ENCODE measurements at regions not wholly inside any gene's neighbourhood (a gene's known extent, or its start where the extent isn't known, plus 50 kb on each side); places are given as distances from the start of the nearest gene placed in this dataset.

GRCh38 chr10:123580426-123580825, 85.7 kb upstream of the GPR26 start:
- DNase-seq: no peak

GRCh38 chr10:123581656-123582055, 84.5 kb upstream of the GPR26 start:
- no peak for DNase-seq

GRCh38 chr10:123582084-123582989, 83.8 kb upstream of the GPR26 start:
- peak; percentile 53 for DNase-seq

- DNase-seq: no peak
Measured at GRCh38 chr10:123583639-123584418, 82.3 kb upstream of the GPR26 start.

- DNase-seq: no peak
Measured at GRCh38 chr10:123584419-123584775, 81.8 kb upstream of the GPR26 start.

GRCh38 chr10:123585477-123586445, 80.4 kb upstream of the GPR26 start:
- no peak for DNase-seq

GRCh38 chr10:123587110-123587509, 79.0 kb upstream of the GPR26 start:
- no peak for DNase-seq

GRCh38 chr10:123588386-123588914, 77.7 kb upstream of the GPR26 start:
- DNase-seq: no peak

GRCh38 chr10:123595661-123596060, 70.5 kb upstream of the GPR26 start:
- DNase-seq: no peak

GRCh38 chr10:123597676-123598075, 68.5 kb upstream of the GPR26 start:
- no peak for DNase-seq

GRCh38 chr10:123599366-123599849, 66.7 kb upstream of the GPR26 start:
- DNase-seq: no peak

- DNase-seq: no peak
Measured at GRCh38 chr10:123600177-123600576, 66.0 kb upstream of the GPR26 start.

- no peak for DNase-seq
Measured at GRCh38 chr10:123603130-123603529, 63.0 kb upstream of the GPR26 start.

GRCh38 chr10:123604506-123604905, 61.6 kb upstream of the GPR26 start:
- DNase-seq: no peak

- DNase-seq: no peak
Measured at GRCh38 chr10:123606006-123606405, 60.1 kb upstream of the GPR26 start.

GRCh38 chr10:123606955-123607354, 59.2 kb upstream of the GPR26 start:
- DNase-seq: no peak

GRCh38 chr10:123607386-123607785, 58.8 kb upstream of the GPR26 start:
- no peak for DNase-seq

- no peak for DNase-seq
Measured at GRCh38 chr10:123608047-123608446, 58.1 kb upstream of the GPR26 start.

GRCh38 chr10:123611243-123611642, 54.9 kb upstream of the GPR26 start:
- DNase-seq: no peak

- no peak for DNase-seq
Measured at GRCh38 chr10:123611876-123612275, 54.3 kb upstream of the GPR26 start.

GRCh38 chr10:123613346-123613850, 52.8 kb upstream of the GPR26 start:
- no peak for DNase-seq

- peak; percentile 13 for DNase-seq
Measured at GRCh38 chr10:123614888-123615287, 51.3 kb upstream of the GPR26 start.
